Spleen (tissue), 11 donors: ENCODE measurements at regions not wholly inside any gene's neighbourhood (a gene's known extent, or its start where the extent isn't known, plus 50 kb on each side); places are given as distances from the start of the nearest gene placed in this dataset.
"Not testable (repeated sequence)": the region's sequence is repeated elsewhere in the genome, so short reads cannot be mapped to it uniquely, and the experiment has no call there.

Experiments
- DNase-seq: peaks from one replicate; pipeline ENCODE4 v3.0.0-alpha.2; 2020
- H3K27ac ChIP-seq, 8 donors: fragments of 200-600 bp; sonication (generic) in 7 of 8; 1 replicate in 4 of 8; 2 replicates in 4 of 8; pipeline versions ENCODE4 v1.5.0 to v1.8.0; 2016 to 2021; ENCODE audit warnings: inconsistent platforms in 4 of 8, mild to moderate bottlenecking in 4 of 8, moderate library complexity in 1 of 8
- H3K27me3 ChIP-seq, 7 donors: fragments of 200-600 bp; sonication (generic) in 6 of 7; replicated peaks in 1 of 7; 1 replicate in 4 of 7; 2 replicates in 3 of 7; pipeline versions ENCODE4 v1.5.0 to v1.8.0; 2016 to 2021; ENCODE audit warnings: inconsistent platforms in 3 of 7, mild to moderate bottlenecking in 1 of 7
- H3K36me3 ChIP-seq, 6 donors: fragments of 200-600 bp; sonication (generic) in 5 of 6; 1 replicate in 4 of 6; 2 replicates in 2 of 6; pipeline versions ENCODE4 v1.5.0 to v1.8.0; 2016 to 2021; ENCODE audit warnings: inconsistent platforms in 2 of 6
- H3K4me1 ChIP-seq, 6 donors: fragments of 200-600 bp; sonication (generic) in 5 of 6; 1 replicate in 3 of 6; 2 replicates in 3 of 6; pipeline versions ENCODE4 v1.5.0 to v1.8.0; 2016 to 2021; ENCODE audit warnings: inconsistent platforms in 3 of 6
- H3K4me3 ChIP-seq, 8 donors: fragments of 200-600 bp; sonication (generic) in 7 of 8; 1 replicate in 4 of 8; 2 replicates in 4 of 8; pipeline versions ENCODE4 v1.5.0 to v1.8.0; 2016 to 2021; ENCODE audit warnings: inconsistent platforms in 4 of 8, mild to moderate bottlenecking in 4 of 8, moderate library complexity in 2 of 8
- H3K9me3 ChIP-seq, 8 donors: fragments of 200-600 bp; sonication (generic) in 7 of 8; 1 replicate in 4 of 8; 2 replicates in 4 of 8; pipeline versions ENCODE4 v1.5.0 to v1.8.0; 2016 to 2021; ENCODE audit warnings: inconsistent platforms in 4 of 8
- POLR2A ChIP-seq, 3 donors: fragments of 450-650 bp; IDR thresholded peaks; one replicate each; pipeline ENCODE4 v1.5.1; 2017; ENCODE audit warnings: antibody characterized with exemption in 3 of 3, mild to moderate bottlenecking in 1 of 3
- POLR2AphosphoS5 ChIP-seq, 3 donors: sonication (generic); formaldehyde crosslinking; IDR thresholded peaks; one replicate each; pipeline ENCODE4 v1.5.1; 2017; ENCODE audit warnings: antibody characterized with exemption in 3 of 3
- WGBS, 5 donors: extraction: QIAGEN DNeasy Blood & Tissue Kit in 3 of 5; methylation state at CpG; one replicate each; pipeline versions ENCODE4 v1.1.5 to v1.1.7; 2013 to 2018; 5-methylcytosine and 5-hydroxymethylcytosine counted together
- intact Hi-C: fragments of 100-400 bp; cut with DNase I; formaldehyde crosslinking; loops from one replicate; pipeline ENCODE4 v1.15.0; 2023; ENCODE audit warnings: low total_unique reads
- TF ChIP-seq, protein P1 (sequence below), 11 experiments: fragments of 200-600 bp in 7 of 11; fragments of 450-650 bp in 4 of 11; sonication (generic) in 4 of 11; IDR thresholded peaks in 8 of 11; conservative IDR thresholded peaks in 3 of 11; 1 replicate in 7 of 11; 2 replicates in 4 of 11; pipeline versions ENCODE4 v1.4.0 to v1.8.0; 2016 to 2021; ENCODE audit warnings: antibody characterized with exemption in 11 of 11, inconsistent platforms in 4 of 11, mild to moderate bottlenecking in 1 of 11
- donor health status: healthy with polysubstance abuse.
- donor health status: DM: no; HTN: no; CAD: no; lungs with moderate emphysema.
- donor health status: DM: no; HTN: no; CAD: no.
- donor health status: Bipolar disorder and iron deficiency.
- donor health status: healthy.
- donor health status: DM: no; HTN: no; CAD: no.
- donor health status: DM: yes; HTN: yes; CAD: no.

GRCh38 chr7:53475776-53476175 is 440.3 kb downstream of the POM121L12 start:
- intact Hi-C loops, result no loop called here
- no peak overlapping the region for H3K4me3 ChIP-seq
- TF ChIP-seq, protein P1, sequence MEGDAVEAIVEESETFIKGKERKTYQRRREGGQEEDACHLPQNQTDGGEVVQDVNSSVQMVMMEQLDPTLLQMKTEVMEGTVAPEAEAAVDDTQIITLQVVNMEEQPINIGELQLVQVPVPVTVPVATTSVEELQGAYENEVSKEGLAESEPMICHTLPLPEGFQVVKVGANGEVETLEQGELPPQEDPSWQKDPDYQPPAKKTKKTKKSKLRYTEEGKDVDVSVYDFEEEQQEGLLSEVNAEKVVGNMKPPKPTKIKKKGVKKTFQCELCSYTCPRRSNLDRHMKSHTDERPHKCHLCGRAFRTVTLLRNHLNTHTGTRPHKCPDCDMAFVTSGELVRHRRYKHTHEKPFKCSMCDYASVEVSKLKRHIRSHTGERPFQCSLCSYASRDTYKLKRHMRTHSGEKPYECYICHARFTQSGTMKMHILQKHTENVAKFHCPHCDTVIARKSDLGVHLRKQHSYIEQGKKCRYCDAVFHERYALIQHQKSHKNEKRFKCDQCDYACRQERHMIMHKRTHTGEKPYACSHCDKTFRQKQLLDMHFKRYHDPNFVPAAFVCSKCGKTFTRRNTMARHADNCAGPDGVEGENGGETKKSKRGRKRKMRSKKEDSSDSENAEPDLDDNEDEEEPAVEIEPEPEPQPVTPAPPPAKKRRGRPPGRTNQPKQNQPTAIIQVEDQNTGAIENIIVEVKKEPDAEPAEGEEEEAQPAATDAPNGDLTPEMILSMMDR (IDR thresholded peaks at IDR 0.05 in 8 of 11, conservative IDR thresholded peaks at IDR 0.05 in 3 of 11), result no peak
- TF ChIP-seq POLR2AphosphoS5 (IDR thresholded peaks at IDR 0.05), result no peak
- no peak for TF ChIP-seq POLR2A (IDR thresholded peaks at IDR 0.05)

DNA sequence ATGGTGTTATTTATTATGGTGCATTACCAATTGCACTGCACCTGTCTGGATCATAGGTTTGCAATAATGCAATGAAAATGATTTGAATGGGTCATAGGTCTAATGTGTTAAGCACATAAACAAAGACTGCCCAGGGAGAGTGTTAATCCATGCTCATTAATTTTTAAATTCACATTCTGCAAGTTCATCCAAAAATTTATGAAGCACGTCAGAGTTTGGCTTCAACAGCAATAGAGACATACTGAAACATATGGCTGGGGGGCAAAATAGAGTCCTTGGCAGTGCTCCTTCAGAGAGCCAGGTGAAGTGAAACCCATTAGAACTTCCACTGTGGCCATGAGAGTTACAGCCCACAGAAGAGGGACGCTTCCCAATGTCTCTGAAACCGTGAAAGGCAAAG is 441.1 kb downstream of the POM121L12 start:
- no peaks in the 10 kb centered on the region for H3K27me3 ChIP-seq
- no peak overlapping the region for H3K4me3 ChIP-seq
- DNase-seq, result no peak
- 82 to 88% (median 84%) methylated on average over 3 of the region's 3 CpGs for WGBS, 5 donors
- TF ChIP-seq, protein P1 (IDR thresholded peaks at IDR 0.05 in 8 of 11, conservative IDR thresholded peaks at IDR 0.05 in 3 of 11), result no peak
- TF ChIP-seq POLR2AphosphoS5 (IDR thresholded peaks at IDR 0.05) (no peak), POLR2A (IDR thresholded peaks at IDR 0.05) (no peak)
- H3K36me3 ChIP-seq, result no peaks in the 10 kb centered on the region
- peaks cover 0 to 47% (median 12%) of the 10 kb centered on the region in 8 donors for H3K9me3 ChIP-seq
- intact Hi-C loops, result no loop called here
- no peak overlapping the region for H3K27ac ChIP-seq
- no peaks in the 10 kb centered on the region for H3K4me1 ChIP-seq

More at GRCh38 chr7:53475776-53476175, 440.3 kb downstream of the POM121L12 start:
- H3K4me1 ChIP-seq, result no peaks in the 10 kb centered on the region
- no peak for DNase-seq
- H3K9me3 ChIP-seq, result peaks cover 0 to 48% (median 12%) of the 10 kb centered on the region in 8 donors
- no peaks in the 10 kb centered on the region for H3K36me3 ChIP-seq
- H3K27me3 ChIP-seq, result no peaks in the 10 kb centered on the region
- H3K27ac ChIP-seq, result no peak overlapping the region

DNA sequence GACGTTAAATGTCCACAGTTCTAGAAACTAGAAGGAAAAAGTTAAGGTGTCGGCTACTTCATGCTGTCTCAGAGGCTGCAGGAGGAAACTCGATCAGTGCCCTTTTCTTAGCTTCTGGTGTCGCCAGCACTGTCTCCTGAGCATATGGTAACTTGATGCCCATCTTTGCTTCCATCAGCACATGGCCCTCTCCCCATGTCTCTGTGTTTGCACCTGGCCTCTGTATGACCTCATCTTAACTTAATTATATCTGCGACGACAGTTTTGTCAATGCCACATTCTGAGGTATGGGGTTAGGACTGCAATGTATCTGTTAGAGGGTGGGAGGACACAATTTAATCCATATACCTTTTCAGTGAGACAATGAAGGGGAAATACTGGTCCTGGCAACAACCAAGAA is 449.9 kb downstream of the POM121L12 start:
- Histone ChIP-seq H3K9me3 (peaks cover 0 to 28% (median 7%) of the 10 kb centered on the region in 8 donors), H3K36me3 (no peaks in the 10 kb centered on the region), H3K4me3 (no peak overlapping the region), H3K27ac (no peak overlapping the region), H3K4me1 (no peaks in the 10 kb centered on the region), H3K27me3 (no peaks in the 10 kb centered on the region)
- intact Hi-C loops, result no loop called here
- no peak for DNase-seq
- WGBS, 5 donors, result 76 to 88% (median 81%) methylated on average over 6 of the region's 6 CpGs
- TF ChIP-seq POLR2A (IDR thresholded peaks at IDR 0.05) (no peak), POLR2AphosphoS5 (IDR thresholded peaks at IDR 0.05) (no peak)
- TF ChIP-seq, protein P1 (IDR thresholded peaks at IDR 0.05 in 8 of 11, conservative IDR thresholded peaks at IDR 0.05 in 3 of 11), result no peak

DNA sequence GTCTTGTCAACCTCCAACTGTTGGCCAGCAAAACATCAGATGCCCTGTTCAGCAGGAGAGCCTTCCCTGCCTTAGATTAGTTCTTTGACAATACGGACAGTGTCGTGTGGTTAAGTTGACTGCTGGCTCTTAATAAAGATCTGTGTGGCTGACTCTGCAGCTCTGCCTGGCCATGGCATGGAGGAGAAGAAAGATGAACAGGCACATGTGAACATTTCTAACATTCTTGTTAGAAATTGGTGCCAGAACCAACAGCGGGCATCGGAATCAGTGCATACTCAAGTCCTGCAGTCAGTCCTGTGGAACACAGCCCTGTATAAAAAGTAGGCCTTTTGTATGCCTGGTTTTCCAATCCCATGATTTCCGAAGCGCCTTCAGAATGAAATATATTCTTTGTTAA is 455.6 kb downstream of the POM121L12 start:
- Histone ChIP-seq H3K4me1 (no peaks in the 10 kb centered on the region), H3K27me3 (no peaks in the 10 kb centered on the region), H3K36me3 (no peaks in the 10 kb centered on the region), H3K9me3 (peaks cover 0 to 38% (median 14%) of the 10 kb centered on the region in 8 donors), H3K4me3 (no peak overlapping the region), H3K27ac (no peak overlapping the region)
- DNase-seq, result no peak
- intact Hi-C loops, result no loop called here
- 89 to 98% (median 94%) methylated on average over 6 of the region's 6 CpGs for WGBS, 5 donors
- TF ChIP-seq POLR2A (IDR thresholded peaks at IDR 0.05), result no peak
- TF ChIP-seq POLR2AphosphoS5 (IDR thresholded peaks at IDR 0.05), result no peak
- TF ChIP-seq, protein P1 (IDR thresholded peaks at IDR 0.05 in 8 of 11, conservative IDR thresholded peaks at IDR 0.05 in 3 of 11), result no peak

- H3K27me3 ChIP-seq, H3K4me1 ChIP-seq, H3K27ac ChIP-seq, H3K4me3 ChIP-seq, H3K36me3 ChIP-seq, intact Hi-C loops: not testable (repeated sequence)
- peak; percentile 66 for DNase-seq
- WGBS, 5 donors, result 93 to 100% (median 96%) methylated on average over 1 to 20 of the region's 20 CpGs
- peaks cover 0 to 45% (median 22%) of the 10 kb centered on the region in 8 donors for H3K9me3 ChIP-seq
These were observed 459.7 kb downstream of the POM121L12 start for GRCh38 chr7:53495181-53495580.
